ENCODE measurements at regions not wholly inside any gene's neighbourhood (a gene's known extent, or its start where the extent isn't known, plus 50 kb on each side); places are given as distances from the start of the nearest gene placed in this dataset.

DNA sequence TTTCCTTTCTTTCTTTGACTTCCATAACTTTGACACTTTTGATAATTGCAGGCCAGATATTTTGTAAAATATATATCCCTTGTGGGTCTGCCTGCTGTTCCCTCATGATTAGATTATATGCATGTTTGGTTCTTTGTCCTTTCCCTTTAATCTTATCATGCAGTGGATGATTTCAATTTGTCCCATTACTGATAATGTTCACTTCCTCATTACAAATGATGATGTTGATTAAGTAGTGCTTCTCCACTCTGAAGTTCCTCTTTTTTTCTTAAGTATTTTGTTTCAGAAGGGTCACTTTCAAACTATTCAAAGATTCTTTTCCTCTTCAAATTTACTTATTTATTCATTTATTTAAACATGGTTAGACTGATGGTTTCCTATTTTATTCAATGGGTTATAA, 898.1 kb downstream of the XPNPEP1 start:
- no peak for TF ChIP-seq CTCF (IDR thresholded peaks at IDR 0.05; ENCODE audit: insufficient read depth, low read length, poor library complexity, severe bottlenecking)
- no peak for TF ChIP-seq EZH2phosphoT487 (conservative IDR thresholded peaks at IDR 0.05; ENCODE audit: low read length)
